NCI-H2227 treated with DMSO at 0.1 percent for 48 hours (cell line): ENCODE measurements at regions not wholly inside any gene's neighbourhood (a gene's known extent, or its start where the extent isn't known, plus 50 kb on each side); places are given as distances from the start of the nearest gene placed in this dataset.
"Not testable (repeated sequence)": the region's sequence is repeated elsewhere in the genome, so short reads cannot be mapped to it uniquely, and the experiment has no call there.

Experiments used
- DNase-seq: peaks from one replicate; lab custom pipeline; 2025; lab: John Stamatoyannopoulos, UW

DNA sequence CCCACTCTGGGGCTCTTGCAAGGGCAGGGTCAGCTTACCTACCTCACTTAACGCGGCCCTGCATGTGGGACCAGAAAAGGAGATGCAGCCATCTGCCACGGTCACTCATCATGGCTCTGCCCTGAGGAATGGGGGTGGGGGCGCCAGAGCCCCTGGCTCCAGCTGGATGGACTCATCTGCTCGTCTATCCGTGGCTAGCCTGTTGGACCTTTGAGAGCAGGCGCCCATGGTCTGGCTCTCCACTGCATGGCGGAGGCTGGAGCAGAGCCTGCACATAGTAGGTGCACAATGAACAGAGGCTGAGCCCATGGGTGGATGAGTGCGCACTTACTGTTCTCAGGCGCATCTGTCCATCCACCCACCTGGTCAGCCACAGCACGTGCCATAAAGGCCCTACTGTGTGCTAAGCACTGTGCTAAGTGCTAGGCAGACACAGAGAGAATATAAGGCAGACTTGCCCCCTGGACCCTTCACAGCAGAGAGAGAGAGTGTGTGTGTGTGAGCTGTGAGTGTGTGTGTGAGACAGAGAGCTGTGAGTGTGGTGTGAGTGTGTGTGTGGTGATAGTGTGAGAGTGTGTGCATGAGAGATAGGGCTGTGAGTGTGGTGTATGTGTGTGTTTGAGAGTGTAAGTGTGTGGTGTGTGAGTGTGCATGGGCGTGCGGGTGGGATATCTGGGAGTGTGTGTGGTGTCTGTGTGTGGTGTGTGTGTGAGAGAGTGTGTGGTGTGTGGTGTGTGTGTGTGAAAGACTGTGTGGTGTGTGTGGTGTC, 151.3 kb downstream of the TFCP2L1 start:
- no peak for DNase-seq

GRCh38 chr2:121134728-121135127, 150.3 kb downstream of the TFCP2L1 start:
- DNase-seq, result no peak

GRCh38 chr2:121135168-121135853, 149.7 kb downstream of the TFCP2L1 start:
- DNase-seq, result no peak

GRCh38 chr2:121136323-121136722, 148.7 kb downstream of the TFCP2L1 start:
- no peak for DNase-seq

DNA sequence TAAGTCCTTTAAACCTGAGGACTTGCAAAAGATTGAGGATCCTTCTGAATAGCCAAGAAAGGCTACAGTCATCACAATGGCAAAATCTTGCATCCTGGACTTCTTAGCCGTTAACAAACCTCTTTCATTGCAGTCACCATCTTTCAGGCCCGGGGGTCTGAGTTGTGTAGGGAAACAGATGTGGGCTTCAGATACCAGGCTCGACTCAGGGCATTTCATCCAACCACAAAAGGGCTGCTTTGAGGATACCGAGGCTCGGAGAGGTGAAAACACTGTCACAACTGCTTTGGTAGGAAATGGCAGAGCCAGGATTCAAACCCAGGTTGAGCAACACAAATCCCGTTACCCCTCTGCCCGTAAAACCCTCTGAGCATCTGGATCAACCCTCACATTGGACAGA, 147.4 kb downstream of the TFCP2L1 start:
- no peak for DNase-seq

- DNase-seq, result no peak
These were observed 144.3 kb downstream of the TFCP2L1 start for GRCh38 chr2:121140734-121141133.

DNA sequence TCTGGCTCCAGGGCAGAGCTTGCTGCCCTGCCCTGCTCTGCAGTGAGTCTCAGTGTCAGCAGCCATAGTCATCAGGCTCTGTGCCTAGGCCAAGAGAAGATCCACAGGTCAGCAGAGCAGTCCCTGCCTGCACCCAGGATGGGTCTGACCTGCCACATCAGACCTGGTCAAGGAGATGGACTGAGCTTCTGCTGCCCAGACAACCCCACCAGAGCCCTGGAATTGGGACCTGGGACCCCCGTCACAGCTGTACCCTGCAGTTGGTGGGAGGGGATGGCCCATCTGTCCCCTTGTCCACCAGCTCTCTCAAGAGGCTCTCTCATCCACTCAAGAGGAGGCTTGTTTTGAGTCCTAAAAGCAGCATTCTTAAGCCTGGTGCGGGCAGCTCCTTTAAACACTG, 142.6 kb downstream of the TFCP2L1 start:
- DNase-seq, result no peak

GRCh38 chr2:121144111-121144510, 140.9 kb downstream of the TFCP2L1 start:
- DNase-seq, result no peak

- no peak for DNase-seq
These were observed 138.4 kb downstream of the TFCP2L1 start for GRCh38 chr2:121146630-121147029.

GRCh38 chr2:121147766-121148165, 137.2 kb downstream of the TFCP2L1 start:
- DNase-seq, result no peak

DNA sequence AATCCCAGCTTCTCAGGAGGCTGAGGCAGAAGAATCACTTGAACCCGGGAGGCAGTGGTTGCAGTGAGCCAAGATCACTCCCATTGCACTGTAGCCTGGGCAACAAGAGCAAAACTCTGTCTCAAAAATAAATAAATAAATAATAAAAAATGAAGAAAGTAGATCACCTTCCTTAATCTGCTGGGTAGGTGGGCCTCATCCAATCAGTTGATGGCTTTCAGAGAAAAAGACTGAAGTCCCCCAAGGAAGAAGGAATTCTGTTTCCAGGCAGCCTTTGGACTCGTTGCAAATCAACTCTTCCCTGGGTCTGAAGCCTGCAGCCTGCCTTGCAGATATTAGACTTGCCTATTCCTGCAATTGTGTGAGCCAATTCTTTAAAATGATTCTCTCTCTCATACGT, 136.5 kb downstream of the TFCP2L1 start:
- DNase-seq, result no peak

DNA sequence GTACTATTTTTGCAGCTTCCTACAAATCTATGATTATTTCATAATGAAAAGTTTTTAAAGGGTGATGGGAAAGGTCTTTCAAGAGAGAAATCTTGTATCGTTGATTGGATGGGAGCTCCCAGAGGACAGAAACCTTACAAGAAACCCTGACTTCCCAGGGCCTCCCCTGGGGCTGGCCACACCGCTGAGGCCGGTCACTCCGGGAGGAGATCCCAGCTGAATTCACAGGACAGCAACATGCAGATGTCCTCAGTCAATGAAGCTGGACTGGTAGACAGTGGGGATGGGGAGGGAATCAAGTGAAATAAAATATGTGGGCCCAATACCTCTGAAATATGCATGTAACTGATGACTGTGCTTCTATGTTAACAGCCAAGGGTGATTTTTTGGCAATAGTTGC, 135.6 kb downstream of the TFCP2L1 start:
- no peak for DNase-seq

GRCh38 chr2:121150126-121150525, 134.9 kb downstream of the TFCP2L1 start:
- DNase-seq, result no peak

GRCh38 chr2:121150713-121151112, 134.3 kb downstream of the TFCP2L1 start:
- DNase-seq, result no peak

DNA sequence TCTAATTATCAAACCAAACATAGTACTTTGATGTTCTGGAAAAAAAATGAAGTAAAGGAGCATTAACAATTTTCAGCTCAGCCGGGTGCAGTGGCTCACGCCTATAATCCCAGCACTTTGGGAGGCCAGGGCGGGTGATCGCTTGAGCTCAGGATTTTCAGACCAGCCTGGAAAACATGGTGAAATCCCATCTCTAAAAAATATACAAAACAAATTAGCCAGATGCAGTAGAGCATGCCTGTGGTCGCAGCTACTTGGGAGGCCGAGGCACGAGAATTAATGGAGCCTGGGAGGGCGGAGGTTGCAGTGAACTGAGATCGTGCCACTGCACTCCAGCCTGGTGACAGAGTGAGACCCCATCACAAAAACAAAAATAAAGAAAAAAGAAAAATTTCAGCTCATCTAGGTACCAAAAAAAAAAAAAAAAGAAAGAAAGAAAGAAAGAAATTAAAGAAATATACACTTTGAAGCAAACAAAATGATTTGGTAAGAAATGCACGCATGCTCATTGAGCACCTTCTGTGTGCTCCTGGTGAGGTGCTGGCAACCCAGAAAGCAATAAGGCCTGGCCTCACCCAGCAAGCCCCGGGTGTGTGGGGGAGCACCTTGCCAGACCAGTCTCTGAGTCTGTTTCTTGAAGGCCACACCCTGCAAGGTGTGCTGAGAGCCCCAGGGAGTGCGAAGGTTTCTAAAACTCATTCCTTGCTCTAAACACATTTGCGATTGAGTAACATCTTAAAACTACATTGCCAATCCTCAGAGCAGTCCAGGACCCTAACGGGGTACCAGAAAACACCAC, 133.5 kb downstream of the TFCP2L1 start:
- no peak for DNase-seq

DNA sequence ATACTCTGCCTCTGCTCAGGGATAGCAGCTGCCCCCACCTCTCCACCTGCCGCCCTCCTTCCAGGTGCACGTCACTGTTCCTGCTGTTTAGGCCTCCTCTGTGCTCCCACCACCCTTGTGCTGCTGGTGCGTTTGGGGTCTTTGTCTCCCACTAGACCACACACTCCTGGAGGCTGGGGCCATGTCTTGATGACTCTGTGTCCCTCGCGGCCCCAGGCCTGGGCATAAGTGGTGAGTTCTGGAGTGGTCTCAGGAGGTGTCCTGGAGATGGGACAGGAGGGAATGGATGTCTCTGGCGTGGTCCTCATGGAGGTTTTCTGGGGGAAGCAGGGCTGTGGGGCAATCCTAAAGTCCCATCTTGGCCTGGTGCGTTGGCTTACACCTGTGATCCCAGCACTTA, 132.1 kb downstream of the TFCP2L1 start:
- DNase-seq, result no peak

- no peak for DNase-seq
These were observed 131.5 kb downstream of the TFCP2L1 start for GRCh38 chr2:121153516-121153915.

DNA sequence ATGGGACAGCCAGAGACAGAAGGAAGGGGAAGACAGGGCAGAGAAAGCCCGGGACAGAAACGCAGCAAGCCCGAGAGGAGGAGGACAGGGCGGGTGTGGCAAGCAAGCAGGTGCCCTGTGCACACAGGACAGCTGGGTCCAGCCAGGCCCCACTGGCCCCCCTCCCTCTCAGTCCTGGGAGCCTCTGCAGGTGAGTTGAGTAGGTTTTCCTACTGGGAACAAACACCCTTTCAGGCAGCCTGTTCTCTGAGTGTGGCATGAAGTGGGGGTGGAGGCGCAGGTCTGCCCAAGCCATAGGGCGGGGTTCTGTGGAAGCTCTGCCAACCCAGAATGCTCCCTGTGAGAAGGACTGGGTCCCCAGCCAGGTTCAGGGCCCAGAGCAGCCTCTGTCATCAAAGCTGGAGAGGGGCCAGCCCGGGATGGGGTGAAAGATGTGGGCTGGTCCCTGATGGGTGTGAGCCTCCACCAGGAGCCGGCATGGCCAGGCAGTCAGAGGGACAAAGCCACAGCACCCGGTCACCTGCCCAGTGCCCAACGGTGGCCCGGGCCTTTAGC, 129.4 kb downstream of the TFCP2L1 start:
- DNase-seq, result no peak

DNA sequence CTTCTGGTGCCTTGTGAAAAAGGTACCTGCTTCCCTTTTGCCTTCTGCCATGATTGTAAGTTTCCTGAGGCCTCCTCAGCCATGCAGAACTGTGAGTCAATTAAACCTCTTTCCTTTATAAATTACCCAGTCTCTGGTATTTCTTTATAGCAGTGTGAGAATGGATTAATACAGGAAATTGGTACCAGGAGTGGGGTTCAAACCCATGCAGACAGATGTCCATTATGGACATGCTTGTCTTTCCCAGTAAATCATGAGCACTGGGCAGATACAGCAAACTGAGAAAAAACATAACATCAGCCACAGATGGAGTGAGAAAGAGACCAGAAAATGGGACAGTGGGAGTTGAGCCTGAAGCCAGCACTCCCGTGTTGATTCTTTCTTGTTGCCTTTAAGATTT, 127.5 kb downstream of the TFCP2L1 start:
- not testable (repeated sequence) for DNase-seq

- no peak for DNase-seq
These were observed 125.5 kb downstream of the TFCP2L1 start for GRCh38 chr2:121159291-121160071.

DNA sequence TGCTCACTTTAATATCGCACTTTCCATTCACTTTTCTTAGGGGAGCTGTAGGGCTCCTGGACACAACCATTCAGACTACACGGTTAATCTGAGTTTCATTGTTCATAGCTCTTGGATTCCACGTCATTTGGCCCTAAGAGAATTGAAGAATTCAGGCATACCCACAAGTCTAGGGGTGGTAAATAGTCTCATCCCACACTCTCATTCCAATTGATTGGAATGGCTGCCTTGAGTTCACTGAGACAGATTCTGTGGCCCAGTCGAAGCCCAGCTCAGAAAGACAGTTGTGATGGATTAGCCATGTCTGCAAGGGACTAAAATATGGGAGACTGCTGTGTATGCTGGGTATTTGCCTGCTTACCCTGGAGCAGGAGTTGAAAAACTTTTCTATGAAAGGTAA, 124.6 kb downstream of the TFCP2L1 start:
- no peak for DNase-seq

DNA sequence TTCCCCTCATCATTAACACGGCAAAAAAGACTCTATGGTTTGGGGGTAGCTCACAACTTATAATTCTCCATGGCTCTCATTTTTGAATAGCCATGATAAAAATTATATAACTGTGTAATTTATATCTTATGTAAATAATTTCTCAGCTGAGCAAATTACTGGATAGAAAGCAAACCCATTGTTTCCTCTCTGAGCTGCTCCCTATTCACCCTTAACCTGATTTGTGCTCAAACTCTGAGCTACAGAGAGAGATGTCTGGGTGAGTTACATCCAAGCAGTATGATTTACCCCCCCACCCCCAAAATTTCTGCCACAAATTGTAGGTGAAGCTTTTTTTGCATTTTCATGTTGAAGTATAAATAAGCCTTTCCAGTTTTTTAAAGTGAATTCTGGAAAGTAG, 123.7 kb downstream of the TFCP2L1 start:
- no peak for DNase-seq
